Neural progenitor cell (in vitro differentiated cells): ENCODE measurements at regions not wholly inside any gene's neighbourhood (a gene's known extent, or its start where the extent isn't known, plus 50 kb on each side); places are given as distances from the start of the nearest gene placed in this dataset.

Experiments
- EZH2 ChIP-seq: fragments of 200-600 bp; sonication (generic); IDR thresholded peaks from 2 replicates; pipeline ENCODE4 v1.6.1; 2017; ENCODE audit warnings: antibody characterized with exemption, mild to moderate bottlenecking, moderate library complexity
- EZH2phosphoT487 ChIP-seq: fragments of 200-600 bp; sonication (generic); IDR thresholded peaks from 2 replicates; pipeline ENCODE4 v1.6.1; 2017; ENCODE audit warnings: antibody characterized with exemption
- TF ChIP-seq, protein P1 (sequence below): fragments of 200-600 bp; sonication (generic); IDR thresholded peaks from 2 replicates; pipeline ENCODE4 v1.5.1; 2017; ENCODE audit warnings: antibody characterized with exemption, mild to moderate bottlenecking

DNA sequence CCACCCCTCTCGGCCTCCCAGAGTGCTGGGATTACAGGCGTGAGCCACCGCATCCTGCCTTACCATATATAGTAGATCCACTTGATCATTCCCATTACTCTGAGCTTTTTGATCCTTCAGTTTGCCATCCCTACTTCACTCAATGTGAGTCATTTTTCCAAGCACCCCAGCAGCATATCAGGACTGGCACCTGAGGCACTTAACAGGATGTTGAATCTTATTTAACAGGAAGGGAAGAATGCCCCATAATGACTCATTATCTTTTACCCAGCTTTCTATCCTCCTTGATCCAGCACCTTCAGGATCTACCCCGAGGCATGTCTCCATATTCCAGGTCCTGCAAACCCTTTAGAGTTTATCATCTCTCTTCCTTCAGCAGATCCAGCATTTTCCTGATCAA is 84.9 kb upstream of the CMKLR1 start:
- TF ChIP-seq, protein P1, sequence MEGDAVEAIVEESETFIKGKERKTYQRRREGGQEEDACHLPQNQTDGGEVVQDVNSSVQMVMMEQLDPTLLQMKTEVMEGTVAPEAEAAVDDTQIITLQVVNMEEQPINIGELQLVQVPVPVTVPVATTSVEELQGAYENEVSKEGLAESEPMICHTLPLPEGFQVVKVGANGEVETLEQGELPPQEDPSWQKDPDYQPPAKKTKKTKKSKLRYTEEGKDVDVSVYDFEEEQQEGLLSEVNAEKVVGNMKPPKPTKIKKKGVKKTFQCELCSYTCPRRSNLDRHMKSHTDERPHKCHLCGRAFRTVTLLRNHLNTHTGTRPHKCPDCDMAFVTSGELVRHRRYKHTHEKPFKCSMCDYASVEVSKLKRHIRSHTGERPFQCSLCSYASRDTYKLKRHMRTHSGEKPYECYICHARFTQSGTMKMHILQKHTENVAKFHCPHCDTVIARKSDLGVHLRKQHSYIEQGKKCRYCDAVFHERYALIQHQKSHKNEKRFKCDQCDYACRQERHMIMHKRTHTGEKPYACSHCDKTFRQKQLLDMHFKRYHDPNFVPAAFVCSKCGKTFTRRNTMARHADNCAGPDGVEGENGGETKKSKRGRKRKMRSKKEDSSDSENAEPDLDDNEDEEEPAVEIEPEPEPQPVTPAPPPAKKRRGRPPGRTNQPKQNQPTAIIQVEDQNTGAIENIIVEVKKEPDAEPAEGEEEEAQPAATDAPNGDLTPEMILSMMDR = no peak
- TF ChIP-seq EZH2 = no peak
- TF ChIP-seq EZH2phosphoT487 = no peak
